ENCODE measurements at regions not wholly inside any gene's neighbourhood (a gene's known extent, or its start where the extent isn't known, plus 50 kb on each side); places are given as distances from the start of the nearest gene placed in this dataset.
"Not testable (repeated sequence)": the region's sequence is repeated elsewhere in the genome, so short reads cannot be mapped to it uniquely, and the experiment has no call there.

GRCh38 chr13:59064042-59064441, 1099.7 kb downstream of the DIAPH3 start:
- ATAC-seq = peak; percentile 97
- ChIA-PET POLR2A (no interaction called here), CTCF (ENCODE audit: low intra/inter-chr PET ratio, low total read pairs) (no interaction called here)
- intact Hi-C loops (cut with micrococcal nuclease; ENCODE audit: unreplicated experiment) = no loop called here
- DNase-seq (ENCODE audit: low spot score) = no peak
- no peaks in the 10 kb centered on the region for H3K9me3 ChIP-seq (ENCODE audit: low read length)
- no peak overlapping the region for H3K9ac ChIP-seq (ENCODE audit: insufficient read depth, low read depth, low read length)
- no peak overlapping the region for H3K27ac ChIP-seq (ENCODE audit: extremely low read length, insufficient read depth, low read length)
- H4K20me1 ChIP-seq (ENCODE audit: insufficient read depth, low read length) = no peaks in the 10 kb centered on the region
- no peak overlapping the region for H2AFZ ChIP-seq (ENCODE audit: low read length)
- no peaks in the 10 kb centered on the region for H3K36me3 ChIP-seq (replicated peaks in 1 of 2; ENCODE audit: control insufficient read depth in 1 of 2, insufficient read depth in 2 of 2, low read length in 2 of 2)
- TF ChIP-seq GTF3A (CRISPR knock-in tag; conservative IDR thresholded peaks at IDR 0.05) = no peak
- TF ChIP-seq ZMYM2 (CRISPR knock-in tag; IDR thresholded peaks at IDR 0.05) = no peak
- TF ChIP-seq ZBTB21 (CRISPR knock-in tag; IDR thresholded peaks at IDR 0.05) = no peak
- TF ChIP-seq CENPBD1 (CRISPR knock-in tag; IDR thresholded peaks at IDR 0.05; ENCODE audit: borderline replicate concordance, low read depth) = no peak
- TF ChIP-seq PPARG (CRISPR knock-in tag; conservative IDR thresholded peaks at IDR 0.05) = no peak
- no peak for TF ChIP-seq ZNF790 (CRISPR knock-in tag; IDR thresholded peaks at IDR 0.05; ENCODE audit: borderline replicate concordance)
- no peak for TF ChIP-seq SOX13 (IDR thresholded peaks at IDR 0.05)
- peak in 1 of 2 experiments; percentile 72; a peak in 2 of 4 replicates for TF ChIP-seq SOX13 (CRISPR knock-in tag; conservative IDR thresholded peaks at IDR 0.05 in 1 of 2, IDR thresholded peaks at IDR 0.05 in 1 of 2)
- no peak for TF ChIP-seq SOX6 (IDR thresholded peaks at IDR 0.05)
- TF ChIP-seq SOX6 (CRISPR knock-in tag; IDR thresholded peaks at IDR 0.05) = peak; percentile 52; the same call in 1 of the 2 replicates
- no peak for TF ChIP-seq GZF1 (CRISPR knock-in tag; IDR thresholded peaks at IDR 0.05)
- no peak for TF ChIP-seq ZNF747 (CRISPR knock-in tag; IDR thresholded peaks at IDR 0.05; ENCODE audit: borderline replicate concordance)
- no peak for TF ChIP-seq ZNF431 (CRISPR knock-in tag; IDR thresholded peaks at IDR 0.05; ENCODE audit: borderline replicate concordance, low read depth)
- TF ChIP-seq ARID3A (IDR thresholded peaks at IDR 0.05; ENCODE audit: low read depth, low read length) = no peak
- no peak for TF ChIP-seq ZNF230 (CRISPR knock-in tag; IDR thresholded peaks at IDR 0.05)
- no peak for TF ChIP-seq ZKSCAN1 (IDR thresholded peaks at IDR 0.05; ENCODE audit: low read length)
- TF ChIP-seq ARNT (IDR thresholded peaks at IDR 0.05) = no peak
- peak; percentile 57; the same call in 1 of the 2 replicates for TF ChIP-seq ONECUT2 (CRISPR knock-in tag; IDR thresholded peaks at IDR 0.05)
- peak; percentile 35; the same call in 1 of the 2 replicates for TF ChIP-seq SOX5 (CRISPR knock-in tag; IDR thresholded peaks at IDR 0.05; ENCODE audit: borderline replicate concordance)
- peak in 1 of 2 experiments; percentile 32; a peak in 2 of 4 replicates for TF ChIP-seq MAFK (conservative IDR thresholded peaks at IDR 0.05 in 1 of 2, IDR thresholded peaks at IDR 0.05 in 1 of 2; ENCODE audit: low read length in 2 of 2)
- no TSS peak for BruUV-seq (replicated peaks)
- H3K27me3 ChIP-seq (ENCODE audit: control insufficient read depth in 1 of 2, insufficient read depth in 2 of 2, low read length in 2 of 2) = no peaks in the 10 kb centered on the region; a peak in 1 of 5 replicates
- no peak overlapping the region for H3K4me3 ChIP-seq (replicated peaks in 1 of 3; ENCODE audit: insufficient read depth in 1 of 3, low read depth in 2 of 3, low read length in 3 of 3)
- H3K4me2 ChIP-seq (ENCODE audit: low read depth, low read length) = no peak overlapping the region
- no peaks in the 10 kb centered on the region for H3K79me2 ChIP-seq (ENCODE audit: insufficient read depth, low read length)
- WGBS (ENCODE audit: low lambda C conversion rate) = 0% methylated on average over 1 of the region's 1 CpG
- no peak for FAIRE-seq
- peaks cover 11% of the 10 kb centered on the region; the same call in 1 of the 2 replicates for H3K4me1 ChIP-seq (ENCODE audit: insufficient read depth, low read length)
- in situ Hi-C loops (cut with HindIII; ENCODE audit: extremely low pct_ligation_motif_present, low pct_unique_long_range_greater_than_20kb) = no loop called here

- H3K4me1 ChIP-seq (ENCODE audit: insufficient read depth, low read length); ATAC-seq; POLR2A ChIA-PET; H4K20me1 ChIP-seq (ENCODE audit: insufficient read depth, low read length); H3K36me3 ChIP-seq (replicated peaks in 1 of 2; ENCODE audit: control insufficient read depth in 1 of 2, insufficient read depth in 2 of 2, low read length in 2 of 2); H2AFZ ChIP-seq (ENCODE audit: low read length); FAIRE-seq; intact Hi-C loops (cut with micrococcal nuclease; ENCODE audit: unreplicated experiment); H3K4me2 ChIP-seq (ENCODE audit: low read depth, low read length); H3K27ac ChIP-seq (ENCODE audit: extremely low read length, insufficient read depth, low read length); H3K27me3 ChIP-seq (ENCODE audit: control insufficient read depth in 1 of 2, insufficient read depth in 2 of 2, low read length in 2 of 2); CTCF ChIA-PET (ENCODE audit: low intra/inter-chr PET ratio, low total read pairs); DNase-seq (ENCODE audit: low spot score); in situ Hi-C loops (cut with HindIII; ENCODE audit: extremely low pct_ligation_motif_present, low pct_unique_long_range_greater_than_20kb); H3K79me2 ChIP-seq (ENCODE audit: insufficient read depth, low read length); BruUV-seq (replicated peaks); H3K4me3 ChIP-seq (replicated peaks in 1 of 3; ENCODE audit: insufficient read depth in 1 of 3, low read depth in 2 of 3, low read length in 3 of 3); H3K9ac ChIP-seq (ENCODE audit: insufficient read depth, low read depth, low read length): not testable (repeated sequence)
- peaks cover 42% of the 10 kb centered on the region for H3K9me3 ChIP-seq (ENCODE audit: low read length)
These were observed 1087.3 kb downstream of the DIAPH3 start for GRCh38 chr13:59076386-59076785.

Measured in HepG2 (cell line).